HCT116 (cell line): ENCODE measurements at regions not wholly inside any gene's neighbourhood (a gene's known extent, or its start where the extent isn't known, plus 50 kb on each side); places are given as distances from the start of the nearest gene placed in this dataset.
A peak's percentile ranks its signal among the peaks of the same experiment; 100 is the strongest.

Experiments used
- ATAC-seq: fragments of 200-7000 bp; cut with Tn5 transposase; 2 replicates; pipeline ENCODE4 v1.9.1; 2020; ENCODE audit warnings: mild to moderate bottlenecking, moderate library complexity
- BruUV-seq: library from RNA; stranded (reverse); fragments of 400-500 nt; replicated peaks from 2 replicates; lab custom pipeline; 2021; lab: Mats Ljungman, UMichigan
- CTCF ChIA-PET: fragments of 300-600 bp; sonication (Branson Sonifier 250); formaldehyde crosslinking; loops from one replicate; lab custom pipeline; 2021; ENCODE audit warnings: antibody characterized with exemption; lab: Charles Lee
- POLR2A ChIA-PET: fragments of 300-600, 350-600 bp; sonication (Branson Sonifier 250); formaldehyde crosslinking; loops from one replicate; lab custom pipeline; 2021; ENCODE audit warnings: antibody characterized with exemption; lab: Charles Lee
- RAD21 ChIA-PET, 2 experiments: fragments of 300-600 bp; sonication (Branson Sonifier 250); formaldehyde crosslinking; loops; one replicate each; lab custom pipeline; 2023; ENCODE audit warnings: low total read pairs in 2 of 2; ENCODE audit not compliant: uncharacterized antibody in 2 of 2, unreplicated experiment in 2 of 2, low non-redundant PET in 1 of 2; lab: Charles Lee
- DNase-seq: peaks from one replicate; pipeline ENCODE4 v3.0.0-alpha.2; 2010; ENCODE audit warnings: low read depth, low spot score
- H2AFZ ChIP-seq: fragments of 200-600 bp; shearing (Covaris generic), sonication (generic); 2 replicates; pipeline ENCODE4 v1.6.1; 2017; ENCODE audit warnings: low read depth, mixed run types, mixed read lengths, antibody characterized with exemption, low read length; ENCODE audit not compliant: poor library complexity, severe bottlenecking
- H3K27ac ChIP-seq: 2 replicates; pipeline ENCODE4 v1.5.1; 2012; ENCODE audit warnings: low read depth, low read length
- H3K27me3 ChIP-seq: fragments of 200-600 bp; sonication (generic); 2 replicates; pipeline ENCODE4 v1.6.1; 2016; ENCODE audit warnings: mixed run types, low read length, mixed read lengths; ENCODE audit not compliant: insufficient read depth
- H3K36me3 ChIP-seq, 2 experiments: fragments of 200-500 bp in 1 of 2; fragments of 200-600 bp in 1 of 2; sonication (Bioruptor generic) in 1 of 2; sonication (generic) in 1 of 2; 2 replicates each; pipeline versions ENCODE4 v1.5.1 to v1.6.1; 2014 to 2016; ENCODE audit warnings: low read length in 2 of 2, inconsistent platforms in 1 of 2, mixed read lengths in 1 of 2, mixed run types in 1 of 2; ENCODE audit not compliant: insufficient read depth in 2 of 2, control insufficient read depth in 1 of 2
- H3K4me1 ChIP-seq, 2 experiments: fragments of 200-600 bp in 1 of 2; sonication (generic) in 1 of 2; 2 replicates each; pipeline versions ENCODE4 v1.5.1 to v1.6.1; 2012 to 2017; ENCODE audit warnings: low read length in 2 of 2, inconsistent platforms in 1 of 2, mild to moderate bottlenecking in 1 of 2, mixed read lengths in 1 of 2, mixed run types in 1 of 2, moderate library complexity in 1 of 2; ENCODE audit not compliant: insufficient read depth in 2 of 2, control insufficient read depth in 1 of 2
- H3K4me2 ChIP-seq: fragments of 200-600 bp; sonication (generic); 2 replicates; pipeline ENCODE4 v1.6.1; 2017; ENCODE audit warnings: mixed run types, low read length, mixed read lengths
- H3K4me3 ChIP-seq, 2 experiments: fragments of 200-600 bp in 1 of 2; sonication (generic) in 1 of 2; replicated peaks in 1 of 2; 2 replicates each; pipeline ENCODE4 v1.5.1; 2011 to 2016; ENCODE audit warnings: low read length in 2 of 2, control low read depth in 1 of 2, low read depth in 1 of 2, mild to moderate bottlenecking in 1 of 2, mixed read lengths in 1 of 2, mixed run types in 1 of 2
- H3K79me2 ChIP-seq: fragments of 200-600 bp; sonication (generic); 2 replicates; pipeline ENCODE4 v1.6.1; 2017; ENCODE audit warnings: mild to moderate bottlenecking, mixed run types, low read length, moderate library complexity, mixed read lengths; ENCODE audit not compliant: insufficient read depth
- H3K9ac ChIP-seq: fragments of 200-600 bp; sonication (generic); 2 replicates; pipeline ENCODE4 v1.6.1; 2016; ENCODE audit warnings: low read length, mixed read lengths
- H3K9me2 ChIP-seq: fragments of 200-600 bp; sonication (generic), shearing (Covaris generic); 2 replicates; pipeline ENCODE4 v1.6.1; 2017; ENCODE audit warnings: mixed run types, mild to moderate bottlenecking, moderate library complexity; ENCODE audit not compliant: insufficient read depth
- H3K9me3 ChIP-seq, 2 experiments: fragments of 200-500 bp in 1 of 2; fragments of 200-600 bp in 1 of 2; sonication (Bioruptor generic) in 1 of 2; sonication (generic) in 1 of 2; 2 replicates each; pipeline ENCODE4 v1.6.1; 2014 to 2017; ENCODE audit warnings: low read length in 2 of 2, mixed read lengths in 2 of 2, inconsistent platforms in 1 of 2, low read depth in 1 of 2, mild to moderate bottlenecking in 1 of 2, mixed run types in 1 of 2, moderate library complexity in 1 of 2; ENCODE audit not compliant: control insufficient read depth in 1 of 2, insufficient read depth in 1 of 2
- H4K20me1 ChIP-seq: fragments of 200-600 bp; sonication (generic), shearing (Covaris generic); 2 replicates; pipeline ENCODE4 v1.6.1; 2017; ENCODE audit warnings: mixed run types, mild to moderate bottlenecking, moderate library complexity; ENCODE audit not compliant: insufficient read depth
- CBX3 ChIP-seq: IDR thresholded peaks from 2 replicates; pipeline ENCODE4 v1.6.1; 2012; ENCODE audit warnings: low read depth
- CEBPB ChIP-seq: IDR thresholded peaks from 2 replicates; pipeline ENCODE4 v1.6.1; 2012; ENCODE audit warnings: low read depth
- EGR1 ChIP-seq: IDR thresholded peaks from 2 replicates; pipeline ENCODE4 v1.6.1; 2012; ENCODE audit warnings: low read depth
- EZH2phosphoT487 ChIP-seq: fragments of 200-600 bp; IDR thresholded peaks from 2 replicates; pipeline ENCODE4 v1.6.1; 2018; ENCODE audit warnings: antibody characterized with exemption, borderline replicate concordance
- YY1 ChIP-seq: IDR thresholded peaks from 2 replicates; pipeline ENCODE4 v1.6.1; 2011; ENCODE audit warnings: low read length, low read depth, moderate library complexity, mild to moderate bottlenecking; ENCODE audit not compliant: insufficient replicate concordance; ENCODE audit errors: extremely low read depth
- intact Hi-C: fragments of 100-400 bp; cut with micrococcal nuclease; formaldehyde crosslinking; loops from 2 replicates; pipeline ENCODE4 v1.10.0; 2022
- TF ChIP-seq, protein P1 (sequence below), 3 experiments: fragments of 200-600 bp in 1 of 3; sonication (generic) in 1 of 3; IDR thresholded peaks in 2 of 3; conservative IDR thresholded peaks in 1 of 3; 2 replicates each; pipeline ENCODE4 v1.5.1; 2012 to 2017; ENCODE audit warnings: low read depth in 2 of 3, low read length in 2 of 3, antibody characterized with exemption in 1 of 3, borderline replicate concordance in 1 of 3, control low read depth in 1 of 3, mild to moderate bottlenecking in 1 of 3, mixed read lengths in 1 of 3, mixed run types in 1 of 3, moderate library complexity in 1 of 3; ENCODE audit not compliant: insufficient read depth in 1 of 3
- TF ChIP-seq, protein P2 (sequence below): IDR thresholded peaks from 2 replicates; pipeline ENCODE4 v1.6.1; 2012

DNA sequence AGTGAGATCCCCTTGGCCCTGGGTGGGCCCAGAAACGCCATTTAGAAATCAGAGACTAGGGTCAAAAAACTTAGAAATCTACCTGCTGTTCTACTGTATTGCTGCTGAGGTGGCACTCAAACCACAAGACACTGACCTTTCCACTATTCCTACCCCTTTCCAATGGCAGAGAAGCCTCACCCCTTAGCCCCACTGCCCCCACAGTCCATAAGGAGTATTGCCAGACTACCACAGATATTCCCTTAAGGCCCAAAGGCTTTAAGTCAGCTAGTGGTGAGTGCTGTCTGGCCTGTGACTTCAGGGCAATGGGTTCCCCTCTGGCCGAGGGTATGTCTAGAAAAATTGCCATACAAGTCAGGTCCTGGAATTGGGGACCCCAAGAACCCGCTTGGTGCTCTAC lies 656.1 kb downstream of the COL12A1 start:
- Histone ChIP-seq H3K4me2 (no peak overlapping the region), H3K27me3 (no peaks in the 10 kb centered on the region), H3K79me2 (no peaks in the 10 kb centered on the region), H3K36me3 (no peaks in the 10 kb centered on the region), H3K9me3 (no peaks in the 10 kb centered on the region), H2AFZ (no peak overlapping the region), H3K27ac (no peak overlapping the region)
- ATAC-seq: peak; percentile 78
- no peak for TF ChIP-seq YY1
- TF ChIP-seq, protein P1, sequence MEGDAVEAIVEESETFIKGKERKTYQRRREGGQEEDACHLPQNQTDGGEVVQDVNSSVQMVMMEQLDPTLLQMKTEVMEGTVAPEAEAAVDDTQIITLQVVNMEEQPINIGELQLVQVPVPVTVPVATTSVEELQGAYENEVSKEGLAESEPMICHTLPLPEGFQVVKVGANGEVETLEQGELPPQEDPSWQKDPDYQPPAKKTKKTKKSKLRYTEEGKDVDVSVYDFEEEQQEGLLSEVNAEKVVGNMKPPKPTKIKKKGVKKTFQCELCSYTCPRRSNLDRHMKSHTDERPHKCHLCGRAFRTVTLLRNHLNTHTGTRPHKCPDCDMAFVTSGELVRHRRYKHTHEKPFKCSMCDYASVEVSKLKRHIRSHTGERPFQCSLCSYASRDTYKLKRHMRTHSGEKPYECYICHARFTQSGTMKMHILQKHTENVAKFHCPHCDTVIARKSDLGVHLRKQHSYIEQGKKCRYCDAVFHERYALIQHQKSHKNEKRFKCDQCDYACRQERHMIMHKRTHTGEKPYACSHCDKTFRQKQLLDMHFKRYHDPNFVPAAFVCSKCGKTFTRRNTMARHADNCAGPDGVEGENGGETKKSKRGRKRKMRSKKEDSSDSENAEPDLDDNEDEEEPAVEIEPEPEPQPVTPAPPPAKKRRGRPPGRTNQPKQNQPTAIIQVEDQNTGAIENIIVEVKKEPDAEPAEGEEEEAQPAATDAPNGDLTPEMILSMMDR (IDR thresholded peaks at IDR 0.05 in 2 of 3, conservative IDR thresholded peaks at IDR 0.05 in 1 of 3; ENCODE audit: borderline replicate concordance in 1 of 3, insufficient read depth in 1 of 3, low read depth in 2 of 3, low read length in 2 of 3): peak in 1 of 3 experiments; percentile 24; a peak in 1 of 6 replicates
- TF ChIP-seq, all 23 proteins: peak for 1
- Histone ChIP-seq H3K4me3 (no peak overlapping the region), H3K9me2 (no peaks in the 10 kb centered on the region), H3K4me1 (no peaks in the 10 kb centered on the region), H3K9ac (no peak overlapping the region), H4K20me1 (no peaks in the 10 kb centered on the region)
- RAD21 ChIA-PET: no interaction called here
- POLR2A ChIA-PET: no interaction called here
- BruUV-seq: no TSS peak
- CTCF ChIA-PET: no interaction called here
- DNase-seq: no peak
- intact Hi-C loops: no loop called here

DNA sequence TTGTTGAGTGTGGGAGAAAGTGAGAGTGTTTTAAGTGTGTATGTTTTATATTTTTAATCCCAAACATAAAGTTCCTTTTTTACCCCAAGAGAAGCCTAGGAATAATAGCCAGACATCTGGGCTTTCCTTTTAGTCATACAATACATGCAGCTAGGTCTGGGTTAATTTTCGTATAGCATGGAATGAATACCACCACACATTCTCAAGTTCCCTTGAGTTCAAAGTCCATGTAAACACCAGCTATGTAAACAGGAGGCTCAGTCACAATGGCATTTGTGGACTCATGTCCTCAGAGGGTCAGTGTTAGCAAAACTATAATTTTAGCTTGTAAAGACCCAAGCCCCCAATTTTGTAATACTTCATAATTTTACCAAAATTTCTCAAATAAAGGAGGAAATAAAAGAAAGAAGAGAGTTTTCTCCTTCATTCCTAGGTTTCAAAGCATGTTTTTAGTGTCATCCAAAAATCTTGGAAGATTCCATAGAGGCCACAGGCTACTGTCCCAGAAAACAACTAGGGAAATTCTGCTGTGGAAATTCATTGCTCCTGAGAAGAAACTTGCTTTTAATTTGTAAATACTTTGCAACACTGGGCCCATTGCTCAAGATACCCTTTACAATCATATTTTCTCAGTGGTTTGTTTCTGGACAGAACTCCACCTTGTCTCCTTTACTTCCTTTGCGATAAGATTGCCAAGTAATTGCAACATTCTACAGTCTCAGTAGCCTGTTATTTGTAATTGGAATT lies 671.2 kb downstream of the COL12A1 start:
- H2AFZ ChIP-seq: peak overlapping the region; percentile 82
- ATAC-seq (peak; percentile 54; the same call in 1 of the 2 replicates), DNase-seq (peak; percentile 19)
- H3K27me3 ChIP-seq: no peaks in the 10 kb centered on the region
- intact Hi-C loops: no loop called here
- BruUV-seq: no TSS peak
- TF ChIP-seq EGR1 (no peak), CBX3 (no peak), CEBPB (peak; percentile 54), EZH2phosphoT487 (no peak)
- TF ChIP-seq, protein P2, sequence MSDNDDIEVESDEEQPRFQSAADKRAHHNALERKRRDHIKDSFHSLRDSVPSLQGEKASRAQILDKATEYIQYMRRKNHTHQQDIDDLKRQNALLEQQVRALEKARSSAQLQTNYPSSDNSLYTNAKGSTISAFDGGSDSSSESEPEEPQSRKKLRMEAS: no peak
- H3K4me1 ChIP-seq: peaks cover 8 to 12% of the 10 kb centered on the region in 2 experiments; a peak in 3 of 4 replicates
- H3K36me3 ChIP-seq: no peaks in the 10 kb centered on the region
- no peak overlapping the region for H3K4me3 ChIP-seq
- CTCF ChIA-PET: no interaction called here
- RAD21 ChIA-PET: no interaction called here
- no peaks in the 10 kb centered on the region for H3K9me3 ChIP-seq
- POLR2A ChIA-PET: no interaction called here
- H3K27ac ChIP-seq: no peak overlapping the region
- no peaks in the 10 kb centered on the region for H3K9me2 ChIP-seq
- peak overlapping the region; percentile 31 for H3K4me2 ChIP-seq
- H4K20me1 ChIP-seq: no peaks in the 10 kb centered on the region
- H3K79me2 ChIP-seq: no peaks in the 10 kb centered on the region
- no peak overlapping the region for H3K9ac ChIP-seq
